Frontal cortex (tissue), 3 donors: ENCODE measurements at regions not wholly inside any gene's neighbourhood (a gene's known extent, or its start where the extent isn't known, plus 50 kb on each side); places are given as distances from the start of the nearest gene placed in this dataset.

Experiments
- DNase-seq, 2 donors: peaks; one replicate each; pipeline ENCODE4 v3.0.0; 2012; ENCODE audit warnings: low spot score in 2 of 2
- FAIRE-seq: peaks from 2 replicates; lab custom pipeline; 2012; peaks lifted over from hg19 to GRCh38; lab: Jason Lieb, UNC
- donor health status: control.
- donor health status: control.
- donor health status: control.

- no peak for DNase-seq
- no peak for FAIRE-seq
Observed at GRCh38 chr4:41381384-41381783, 124.7 kb downstream of the UCHL1 start.

GRCh38 chr4:41384992-41385391 lies 128.3 kb downstream of the UCHL1 start:
- DNase-seq (no peak), FAIRE-seq (no peak)

DNA sequence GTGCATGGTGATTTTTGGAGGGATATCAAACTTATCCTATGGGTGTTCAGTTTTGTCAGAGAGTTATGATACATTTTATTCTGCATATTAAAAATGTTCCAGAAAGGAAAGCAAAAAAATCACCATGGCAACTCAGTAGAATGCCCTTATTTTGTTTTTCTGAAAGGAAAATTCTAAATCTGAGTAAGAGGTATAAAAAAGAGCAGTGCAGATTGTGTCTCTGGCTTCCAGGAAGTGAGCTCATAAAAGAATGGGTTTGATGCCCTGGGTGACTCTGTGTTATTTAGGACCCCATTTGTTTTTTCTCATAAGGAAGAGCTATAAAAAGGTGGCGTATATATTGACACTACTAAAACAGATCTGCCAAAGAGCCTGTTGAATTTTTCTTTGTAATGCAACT lies 128.8 kb downstream of the UCHL1 start:
- DNase-seq = no peak

GRCh38 chr4:41388080-41388479 lies 131.4 kb downstream of the UCHL1 start:
- DNase-seq = no peak
- FAIRE-seq = no peak

More for the DNA sequence above, 128.8 kb downstream of the UCHL1 start:
- FAIRE-seq = no peak

DNA sequence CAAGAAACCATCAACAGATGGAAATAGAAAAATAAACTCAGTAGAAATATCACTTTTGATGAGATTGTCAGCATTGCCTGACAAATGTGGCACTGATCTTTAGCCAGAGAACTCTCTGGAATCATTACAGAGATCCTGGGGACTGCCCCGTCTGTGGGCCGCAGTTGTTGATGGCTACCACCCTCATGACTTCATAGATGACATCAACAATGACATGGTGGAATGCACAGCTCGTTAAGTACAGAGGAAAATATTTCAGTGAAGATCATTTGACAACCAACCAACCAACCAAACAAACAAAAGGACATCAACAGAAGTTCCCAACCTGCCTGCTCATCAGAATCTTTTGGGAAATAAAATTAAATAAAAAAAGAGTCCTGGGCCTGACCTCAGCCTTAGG lies 132.6 kb downstream of the UCHL1 start:
- FAIRE-seq (no peak), DNase-seq (no peak)

GRCh38 chr4:41390661-41391060 lies 133.9 kb downstream of the UCHL1 start:
- FAIRE-seq = no peak

GRCh38 chr4:41391271-41391670 lies 134.5 kb downstream of the UCHL1 start:
- DNase-seq = no peak
- no peak for FAIRE-seq

More at GRCh38 chr4:41390661-41391060, 133.9 kb downstream of the UCHL1 start:
- DNase-seq = no peak

DNA sequence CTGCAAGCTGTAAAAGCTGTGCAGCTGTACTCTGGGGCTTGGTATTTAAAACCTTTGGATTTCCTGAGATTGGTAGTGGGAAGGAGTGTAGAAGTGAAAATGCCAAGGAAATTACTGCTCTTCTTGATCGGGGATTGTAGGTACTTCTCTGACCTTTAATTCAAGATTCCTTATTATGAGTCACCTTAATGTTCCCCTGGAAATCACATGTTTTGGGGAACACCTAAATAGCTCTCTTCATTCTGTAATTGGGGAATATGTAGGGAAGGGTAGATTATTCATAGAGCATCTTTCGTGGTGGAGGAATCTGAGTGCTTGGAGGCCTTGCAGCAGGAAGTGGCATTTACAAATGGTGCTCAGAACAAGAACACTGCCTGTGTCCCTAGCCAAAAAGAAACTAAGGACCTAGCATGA lies 137.8 kb downstream of the UCHL1 start:
- DNase-seq (no peak), FAIRE-seq (no peak)

- DNase-seq (no peak), FAIRE-seq (no peak)
Observed at GRCh38 chr4:41396214-41396613, 139.5 kb downstream of the UCHL1 start.

GRCh38 chr4:41396869-41397268 lies 140.1 kb downstream of the UCHL1 start:
- no peak for DNase-seq
- no peak for FAIRE-seq

DNA sequence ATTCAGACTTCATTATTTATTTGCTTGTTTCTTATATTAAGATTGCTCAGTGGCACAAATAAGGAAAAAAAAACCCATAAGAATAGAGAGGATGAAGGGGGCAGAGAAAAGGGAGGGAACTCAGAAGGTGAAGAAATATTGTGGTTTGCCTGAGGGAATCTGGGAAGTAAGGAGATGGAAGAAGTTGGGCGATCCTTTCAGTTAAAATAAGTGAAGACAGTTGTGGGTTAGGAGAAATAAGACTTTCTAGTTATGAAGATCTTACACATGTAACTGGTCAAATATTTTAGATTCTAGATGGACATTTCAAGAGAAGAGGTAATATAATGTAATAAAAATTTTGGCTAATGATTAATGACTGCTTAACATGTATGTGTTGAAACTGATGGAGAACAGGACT lies 138.7 kb upstream of the LIMCH1 start:
- DNase-seq (no peak), FAIRE-seq (no peak)

- DNase-seq (no peak), FAIRE-seq (no peak)
Observed at GRCh38 chr4:41400296-41400695, 137.7 kb upstream of the LIMCH1 start.

GRCh38 chr4:41405464-41406112 lies 132.4 kb upstream of the LIMCH1 start:
- FAIRE-seq (no peak), DNase-seq (no peak)

- DNase-seq (no peak), FAIRE-seq (no peak)
Observed at GRCh38 chr4:41406113-41406516, 131.8 kb upstream of the LIMCH1 start.

DNA sequence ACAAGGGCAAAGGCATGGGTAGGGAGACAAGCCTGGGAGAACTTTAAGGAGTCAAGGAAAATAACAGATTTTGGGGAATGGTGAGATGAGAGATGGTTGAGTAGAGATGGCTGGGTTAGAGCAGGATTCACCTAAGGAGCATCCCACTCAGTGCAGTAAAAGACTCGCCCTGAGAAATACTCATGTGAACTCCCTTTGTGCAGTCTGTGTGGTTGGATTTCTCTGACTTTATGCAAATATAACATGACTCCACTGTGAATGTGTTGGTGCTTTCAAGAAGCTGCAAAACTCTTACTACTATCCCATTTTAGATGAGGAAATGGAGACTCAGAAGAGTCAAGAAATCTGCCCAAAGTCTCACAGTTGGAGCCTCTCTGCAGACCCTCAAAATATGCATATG lies 129.8 kb upstream of the LIMCH1 start:
- no peak for DNase-seq
- no peak for FAIRE-seq

DNA sequence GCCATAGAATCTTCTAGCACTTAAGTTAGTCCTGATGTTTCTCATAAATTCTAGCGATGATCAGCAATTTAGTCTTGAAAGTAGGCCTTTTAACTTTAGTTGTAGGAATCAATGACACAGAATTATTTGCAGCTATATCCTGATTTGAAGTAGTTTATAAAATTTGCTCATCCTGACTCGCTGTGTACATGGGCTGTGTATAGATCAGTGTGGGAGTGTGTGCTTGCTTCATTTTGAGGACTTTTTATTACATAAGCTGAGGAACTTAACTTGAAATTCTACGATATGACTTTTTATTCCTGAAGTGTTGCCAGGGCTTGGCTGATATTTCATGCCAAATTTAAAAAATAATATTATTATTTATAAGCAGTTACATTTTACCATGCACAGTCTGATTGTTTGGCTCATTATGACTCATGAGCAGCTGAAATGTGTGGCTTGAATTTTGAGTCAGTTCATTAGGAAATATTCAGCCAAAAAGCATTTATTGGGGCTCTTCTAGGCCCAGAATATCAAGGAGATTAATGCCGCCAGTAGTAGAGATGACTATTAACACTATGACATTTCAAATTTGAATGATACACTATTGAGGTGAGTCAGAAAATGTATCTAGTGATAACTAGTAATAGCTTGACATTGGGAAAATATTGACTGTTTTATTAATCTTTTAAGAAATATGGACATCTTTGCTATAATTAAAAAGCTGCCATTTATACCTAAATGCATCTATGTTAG lies 128.9 kb upstream of the LIMCH1 start:
- no peak for FAIRE-seq

GRCh38 chr4:41409594-41409895 lies 128.4 kb upstream of the LIMCH1 start:
- DNase-seq = no peak
- no peak for FAIRE-seq

More for the DNA sequence above, 128.9 kb upstream of the LIMCH1 start:
- DNase-seq = no peak

DNA sequence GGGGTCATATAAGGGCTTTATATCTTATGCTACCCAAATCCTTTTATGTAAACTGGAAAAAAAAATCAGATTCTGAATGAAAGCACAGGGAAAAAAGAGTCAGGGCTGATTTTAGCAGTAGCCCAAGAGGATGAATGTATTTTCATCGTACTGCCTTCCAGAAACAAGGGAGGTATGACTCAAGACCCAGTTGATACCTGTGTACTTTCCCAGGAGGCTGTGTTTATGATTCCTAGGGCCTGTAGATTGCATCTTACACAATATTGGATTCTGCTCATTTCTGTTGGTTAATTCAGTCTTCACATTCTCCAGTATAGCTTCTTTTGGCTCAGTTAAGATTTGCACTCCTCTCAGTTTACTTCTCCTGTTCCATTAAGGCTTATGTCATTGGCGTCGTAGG lies 127.9 kb upstream of the LIMCH1 start:
- no peak for FAIRE-seq
- no peak for DNase-seq

- DNase-seq (no peak), FAIRE-seq (no peak)
Observed at GRCh38 chr4:41413670-41414411, 124.1 kb upstream of the LIMCH1 start.

- no peak for DNase-seq
Observed at GRCh38 chr4:41414412-41414779, 123.6 kb upstream of the LIMCH1 start.

DNA sequence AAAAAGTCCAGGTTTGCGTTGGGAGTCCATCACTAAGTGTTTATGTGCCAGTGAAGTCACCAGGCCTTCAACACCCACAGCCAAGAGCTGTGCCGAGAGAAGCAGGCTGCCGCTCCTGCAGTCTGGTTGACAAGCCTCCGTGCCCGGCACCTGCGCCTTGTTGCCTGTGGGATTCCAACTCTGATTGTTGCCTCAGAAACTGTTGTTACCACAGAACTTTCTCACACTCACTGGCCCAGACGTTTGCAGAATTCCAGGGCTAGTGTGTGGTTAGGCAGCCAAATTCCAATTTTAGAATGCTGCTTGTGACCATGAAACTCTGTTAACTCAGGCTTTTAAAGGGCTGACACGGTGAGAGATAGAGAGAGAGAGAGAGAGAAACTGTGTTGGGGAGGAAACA lies 119.5 kb upstream of the LIMCH1 start:
- DNase-seq = no peak
- no peak for FAIRE-seq

More at GRCh38 chr4:41414412-41414779, 123.6 kb upstream of the LIMCH1 start:
- no peak for FAIRE-seq
